ENCODE measurements at regions not wholly inside any gene's neighbourhood (a gene's known extent, or its start where the extent isn't known, plus 50 kb on each side); places are given as distances from the start of the nearest gene placed in this dataset.
A peak's percentile ranks its signal among the peaks of the same experiment; 100 is the strongest.

- TF ChIP-seq BRF1 (IDR thresholded peaks at IDR 0.05; ENCODE audit: borderline replicate concordance, extremely low read depth, insufficient read length) (no peak), EGR1 (conservative IDR thresholded peaks at IDR 0.05) (no peak), NFATC3 (IDR thresholded peaks at IDR 0.05) (no peak), YBX1 (IDR thresholded peaks at IDR 0.05) (no peak), ZBTB11 (CRISPR knock-in tag; IDR thresholded peaks at IDR 0.05) (0 out of 6 replicates have a peak, but pooled peaks of 1 of the 3 experiments have one; percentile 17), NONO (IDR thresholded peaks at IDR 0.05; ENCODE audit: low read depth in 2 of 2, low read length in 1 of 2) (no peak), WHSC1 (IDR thresholded peaks at IDR 0.05; ENCODE audit: low read length) (no peak), ELF4 (CRISPR knock-in tag; IDR thresholded peaks at IDR 0.05) (0 out of 2 replicates have a peak, but pooled peaks have one; percentile 51), FOSL1 (tag; conservative IDR thresholded peaks at IDR 0.05) (0 out of 2 replicates have a peak, but pooled peaks have one; percentile 34), ZNF655 (CRISPR knock-in tag; IDR thresholded peaks at IDR 0.05) (no peak), ELF2 (CRISPR knock-in tag; IDR thresholded peaks at IDR 0.05) (no peak), NCOA1 (IDR thresholded peaks at IDR 0.05; ENCODE audit: low read depth) (0 out of 2 replicates have a peak, but pooled peaks have one; percentile 15), SMAD3 (CRISPR knock-in tag; conservative IDR thresholded peaks at IDR 0.05) (no peak)
These were observed 1111.8 kb downstream of the TAF11L14 start (continued) for GRCh38 chr5:18745988-18746615.
